ENCODE measurements at regions not wholly inside any gene's neighbourhood (a gene's known extent, or its start where the extent isn't known, plus 50 kb on each side); places are given as distances from the start of the nearest gene placed in this dataset.

GRCh38 chr2:161564906-161565305 lies 59.3 kb upstream of the SLC4A10 start:
- Mint-ChIP-seq H3K4me1 (ENCODE audit: insufficient read depth, unreplicated experiment) (no peaks in the 10 kb centered on the region), H3K27me3 (ENCODE audit: insufficient read depth, unreplicated experiment) (peaks cover 29% of the 10 kb centered on the region), H3K36me3 (ENCODE audit: insufficient read depth, unreplicated experiment) (no peaks in the 10 kb centered on the region), H3K27ac (ENCODE audit: low read depth, unreplicated experiment) (no peak overlapping the region), H3K4me3 (ENCODE audit: unreplicated experiment) (no peak overlapping the region), H3K9me3 (ENCODE audit: unreplicated experiment) (peaks cover 17% of the 10 kb centered on the region)
- TF ChIP-seq CTCF (IDR thresholded peaks at IDR 0.05; ENCODE audit: unreplicated experiment), result no peak
- DNase-seq (ENCODE audit: unreplicated experiment), result no peak
- ChIA-PET CTCF (interaction anchor here (0.6 to 1.4 kb wide), 2 partner anchors 22 to 147 kb away, joined by 3 read pairs; no protein-coding TSS in a partner anchor), POLR2A (no interaction called here)
- no TSS peak for BruUV-seq (replicated peaks)
- intact Hi-C loops (cut with micrococcal nuclease), result no loop called here

- ChIA-PET POLR2A (no interaction called here), CTCF (interaction anchor here (0.7 to 1.2 kb wide), 3 partner anchors 27 to 346 kb away, joined by 3 to 4 read pairs (median 3); no protein-coding TSS in a partner anchor)
- Mint-ChIP-seq H3K4me3 (ENCODE audit: unreplicated experiment) (no peak overlapping the region), H3K27me3 (ENCODE audit: insufficient read depth, unreplicated experiment) (peaks cover 29% of the 10 kb centered on the region), H3K9me3 (ENCODE audit: unreplicated experiment) (peaks cover 9% of the 10 kb centered on the region), H3K4me1 (ENCODE audit: insufficient read depth, unreplicated experiment) (no peaks in the 10 kb centered on the region), H3K27ac (ENCODE audit: low read depth, unreplicated experiment) (no peak overlapping the region), H3K36me3 (ENCODE audit: insufficient read depth, unreplicated experiment) (no peaks in the 10 kb centered on the region)
- DNase-seq (ENCODE audit: unreplicated experiment), result no peak
- intact Hi-C loops (cut with micrococcal nuclease), result no loop called here
- no TSS peak for BruUV-seq (replicated peaks)
- TF ChIP-seq CTCF (IDR thresholded peaks at IDR 0.05; ENCODE audit: unreplicated experiment), result no peak
These were observed 54.8 kb upstream of the SLC4A10 start for GRCh38 chr2:161569401-161569800.

GRCh38 chr2:161570424-161571050 lies 53.7 kb upstream of the SLC4A10 start:
- Mint-ChIP-seq H3K4me1 (ENCODE audit: insufficient read depth, unreplicated experiment) (no peaks in the 10 kb centered on the region), H3K9me3 (ENCODE audit: unreplicated experiment) (peaks cover 3% of the 10 kb centered on the region), H3K36me3 (ENCODE audit: insufficient read depth, unreplicated experiment) (no peaks in the 10 kb centered on the region), H3K4me3 (ENCODE audit: unreplicated experiment) (no peak overlapping the region), H3K27ac (ENCODE audit: low read depth, unreplicated experiment) (no peak overlapping the region), H3K27me3 (ENCODE audit: insufficient read depth, unreplicated experiment) (peaks cover 29% of the 10 kb centered on the region)
- peak; percentile 11 for TF ChIP-seq CTCF (IDR thresholded peaks at IDR 0.05; ENCODE audit: unreplicated experiment)
- BruUV-seq (replicated peaks), result no TSS peak
- intact Hi-C loops (cut with micrococcal nuclease), result no loop called here
- ChIA-PET CTCF (interaction anchor here (0.7 to 3.5 kb wide), 9 partner anchors 17 to 377 kb away, joined by 3 to 25 read pairs (median 4); no protein-coding TSS in a partner anchor), POLR2A (no interaction called here)
- DNase-seq (ENCODE audit: unreplicated experiment), result peak; percentile 21

- POLR2A ChIA-PET, result no interaction called here
- Mint-ChIP-seq H3K27ac (ENCODE audit: low read depth, unreplicated experiment) (no peak overlapping the region), H3K4me3 (ENCODE audit: unreplicated experiment) (no peak overlapping the region), H3K27me3 (ENCODE audit: insufficient read depth, unreplicated experiment) (peaks cover 29% of the 10 kb centered on the region), H3K4me1 (ENCODE audit: insufficient read depth, unreplicated experiment) (no peaks in the 10 kb centered on the region), H3K36me3 (ENCODE audit: insufficient read depth, unreplicated experiment) (no peaks in the 10 kb centered on the region), H3K9me3 (ENCODE audit: unreplicated experiment) (no peaks in the 10 kb centered on the region)
- intact Hi-C loops (cut with micrococcal nuclease), result no loop called here
- DNase-seq (ENCODE audit: unreplicated experiment), result no peak
- no TSS peak for BruUV-seq (replicated peaks)
- CTCF ChIA-PET, result interaction anchor here (0.6 to 3.5 kb wide), 7 partner anchors 16 to 376 kb away, joined by 3 to 25 read pairs (median 4); no protein-coding TSS in a partner anchor
- TF ChIP-seq CTCF (IDR thresholded peaks at IDR 0.05; ENCODE audit: unreplicated experiment), result no peak
These were observed 53.2 kb upstream of the SLC4A10 start for GRCh38 chr2:161571051-161571429.
